HG02571 (cell line): ENCODE measurements at regions not wholly inside any gene's neighbourhood (a gene's known extent, or its start where the extent isn't known, plus 50 kb on each side); places are given as distances from the start of the nearest gene placed in this dataset.
"Not testable (repeated sequence)": the region's sequence is repeated elsewhere in the genome, so short reads cannot be mapped to it uniquely, and the experiment has no call there.

Experiments used
- ATAC-seq: cut with Tn5 transposase; IDR thresholded peaks from one replicate; pipeline ENCODE4 v1.9.1; 2021; ENCODE audit warnings: mild to moderate bottlenecking, moderate library complexity; ENCODE audit not compliant: unreplicated experiment

- ATAC-seq, result no peak
Observed at GRCh38 chrX:128992107-128992971, 531.0 kb downstream of the SMARCA1 start.

- no peak for ATAC-seq
Observed at GRCh38 chrX:128975745-128976144, 547.5 kb downstream of the SMARCA1 start.

GRCh38 chrX:128973033-128973432 lies 550.3 kb downstream of the SMARCA1 start:
- ATAC-seq, result no peak

- ATAC-seq, result no peak
Observed at GRCh38 chrX:128961290-128961689, 562.0 kb downstream of the SMARCA1 start.

- ATAC-seq, result not testable (repeated sequence)
Observed at GRCh38 chrX:128954697-128955096, 568.6 kb downstream of the SMARCA1 start.

- no peak for ATAC-seq
Observed at GRCh38 chrX:128931071-128931470, 592.2 kb downstream of the SMARCA1 start.

- no peak for ATAC-seq
Observed at GRCh38 chrX:128929271-128930057, 593.8 kb downstream of the SMARCA1 start.

- ATAC-seq, result no peak
Observed at GRCh38 chrX:128928636-128929035, 594.7 kb downstream of the SMARCA1 start.

- no peak for ATAC-seq
Observed at GRCh38 chrX:128927363-128927762, 595.9 kb downstream of the SMARCA1 start.

- no peak for ATAC-seq
Observed at GRCh38 chrX:128906753-128907152, 616.5 kb downstream of the SMARCA1 start.

GRCh38 chrX:128901018-128901417 lies 622.3 kb downstream of the SMARCA1 start:
- no peak for ATAC-seq

GRCh38 chrX:128897621-128898020 lies 625.7 kb downstream of the SMARCA1 start:
- ATAC-seq, result no peak

- ATAC-seq, result no peak
Observed at GRCh38 chrX:128891554-128891953, 631.7 kb downstream of the SMARCA1 start.

GRCh38 chrX:128884430-128884829 lies 638.9 kb downstream of the SMARCA1 start:
- no peak for ATAC-seq

- ATAC-seq, result no peak
Observed at GRCh38 chrX:128883650-128884049, 639.6 kb downstream of the SMARCA1 start.

- ATAC-seq, result no peak
Observed at GRCh38 chrX:128870361-128870760, 652.9 kb downstream of the SMARCA1 start.

GRCh38 chrX:128862557-128862956 lies 660.7 kb downstream of the SMARCA1 start:
- ATAC-seq, result no peak

GRCh38 chrX:128848374-128848773 lies 674.9 kb downstream of the SMARCA1 start:
- no peak for ATAC-seq

- no peak for ATAC-seq
Observed at GRCh38 chrX:128846385-128846784, 676.9 kb downstream of the SMARCA1 start.

GRCh38 chrX:128818690-128819089 lies 704.6 kb downstream of the SMARCA1 start:
- no peak for ATAC-seq

- ATAC-seq, result no peak
Observed at GRCh38 chrX:128816919-128817318, 706.4 kb downstream of the SMARCA1 start.

GRCh38 chrX:128807367-128807766 lies 715.9 kb downstream of the SMARCA1 start:
- ATAC-seq, result no peak
